MM.1S (cell line): ENCODE measurements at regions not wholly inside any gene's neighbourhood (a gene's known extent, or its start where the extent isn't known, plus 50 kb on each side); places are given as distances from the start of the nearest gene placed in this dataset.

Source experiments
- CTCF ChIP-seq: fragments of 300-600 bp; sonication (generic); IDR thresholded peaks from 2 replicates; pipeline ENCODE4 v1.5.1; 2016; ENCODE audit warnings: antibody characterized with exemption, low read length, mixed read lengths
- EZH2phosphoT487 ChIP-seq: fragments of 300-600 bp; sonication (generic); IDR thresholded peaks from 2 replicates; pipeline ENCODE4 v1.6.1; 2018; ENCODE audit warnings: antibody characterized with exemption, low read length

DNA sequence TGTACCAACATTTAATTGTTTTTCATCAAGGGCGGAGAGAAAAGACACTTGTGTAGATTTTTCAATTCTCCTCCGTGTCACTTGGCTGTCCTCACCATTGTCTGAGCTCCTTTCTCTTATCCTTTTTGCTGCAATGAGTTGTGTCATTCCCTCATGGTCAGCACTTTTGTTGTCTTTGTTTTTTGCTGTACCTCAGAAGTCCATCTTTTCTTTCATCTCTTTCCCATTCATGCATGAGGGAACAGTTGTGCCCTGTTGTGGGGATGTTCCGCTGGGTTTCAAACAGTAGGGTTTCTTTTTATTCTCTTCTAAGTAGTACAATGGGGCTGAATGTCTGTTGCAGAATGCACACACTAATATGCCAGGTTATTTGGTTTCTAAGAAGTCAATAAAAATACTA is 222.6 kb downstream of the TM9SF2 start:
- no peak for TF ChIP-seq CTCF
- no peak for TF ChIP-seq EZH2phosphoT487
